ENCODE measurements at regions not wholly inside any gene's neighbourhood (a gene's known extent, or its start where the extent isn't known, plus 50 kb on each side); places are given as distances from the start of the nearest gene placed in this dataset.

DNA sequence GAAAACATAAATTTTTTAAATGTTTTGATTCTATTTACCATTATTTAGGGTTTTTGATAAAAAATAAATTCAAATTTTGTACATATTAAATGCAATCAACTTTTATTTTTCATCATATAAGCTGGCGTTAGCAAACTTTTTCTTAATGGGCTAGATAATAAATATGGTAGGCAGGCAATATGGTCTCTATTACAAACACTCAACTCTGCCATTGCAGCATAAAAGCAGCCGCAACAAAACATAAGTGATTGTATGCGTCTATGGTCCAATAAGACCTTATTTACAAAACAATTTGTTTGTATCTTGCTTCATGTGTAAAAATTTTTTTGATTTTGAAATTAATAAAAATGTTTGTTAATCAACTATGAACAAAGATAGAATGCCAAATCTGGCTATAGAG, 116.8 kb upstream of the GLI2 start:
- no peak for DNase-seq

DNA sequence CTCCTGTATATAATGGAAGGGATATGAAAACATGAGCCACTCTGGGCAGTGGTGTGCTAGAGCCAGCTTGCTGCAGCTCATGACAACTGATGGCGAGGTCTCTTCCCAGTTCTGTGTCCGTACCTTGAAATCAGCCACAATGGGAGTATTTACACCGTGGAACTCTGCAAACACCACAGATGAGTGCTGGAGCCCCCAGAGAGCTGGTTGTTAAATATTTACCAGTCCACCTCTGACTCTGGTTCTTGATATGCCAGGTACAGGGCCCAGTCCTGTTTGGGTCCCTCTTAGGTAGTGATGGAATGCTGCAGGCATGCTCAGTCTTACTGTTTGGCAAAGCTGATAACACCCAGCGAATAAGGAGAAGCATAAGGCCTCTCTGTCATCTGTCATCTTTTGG, 116.1 kb upstream of the GLI2 start:
- no peak for DNase-seq

DNA sequence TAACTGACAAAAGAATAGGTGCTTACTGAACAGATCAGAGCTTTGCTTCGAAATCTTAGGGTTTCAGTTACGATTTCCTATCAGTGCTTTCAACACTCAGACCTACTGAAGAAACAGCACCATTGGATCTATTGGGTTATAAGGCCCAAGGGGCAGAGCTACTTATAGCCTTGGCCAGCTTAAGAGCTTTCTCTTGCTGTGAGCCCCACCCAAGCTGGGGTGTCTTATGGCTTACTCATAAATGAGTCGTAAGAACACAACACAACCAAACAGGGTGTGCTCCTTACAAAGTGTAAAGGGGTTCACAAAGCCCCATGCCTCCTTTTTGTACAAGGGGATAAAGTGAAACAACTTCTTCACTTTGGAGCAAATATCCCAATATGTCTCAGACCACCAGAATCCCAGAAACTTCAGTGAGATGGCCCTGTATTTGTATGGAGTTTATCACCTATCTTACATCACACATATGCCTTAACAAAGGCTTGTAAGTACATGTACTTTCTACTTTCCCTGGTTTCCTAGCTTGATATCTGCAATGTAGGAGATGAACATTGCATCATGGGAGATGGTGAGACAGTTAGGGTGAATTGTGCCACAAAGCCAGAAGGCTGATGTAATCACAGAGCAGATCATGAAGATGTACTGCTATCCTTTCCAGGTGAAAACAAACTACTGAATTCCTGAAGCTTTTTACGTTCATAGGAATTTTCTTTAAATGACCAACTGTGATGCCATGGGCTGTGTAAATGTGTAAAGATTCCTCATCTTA, 115.5 kb upstream of the GLI2 start:
- no peak for DNase-seq

GRCh38 chr2:120622159-120622869, 113.4 kb upstream of the GLI2 start:
- no peak for DNase-seq

DNA sequence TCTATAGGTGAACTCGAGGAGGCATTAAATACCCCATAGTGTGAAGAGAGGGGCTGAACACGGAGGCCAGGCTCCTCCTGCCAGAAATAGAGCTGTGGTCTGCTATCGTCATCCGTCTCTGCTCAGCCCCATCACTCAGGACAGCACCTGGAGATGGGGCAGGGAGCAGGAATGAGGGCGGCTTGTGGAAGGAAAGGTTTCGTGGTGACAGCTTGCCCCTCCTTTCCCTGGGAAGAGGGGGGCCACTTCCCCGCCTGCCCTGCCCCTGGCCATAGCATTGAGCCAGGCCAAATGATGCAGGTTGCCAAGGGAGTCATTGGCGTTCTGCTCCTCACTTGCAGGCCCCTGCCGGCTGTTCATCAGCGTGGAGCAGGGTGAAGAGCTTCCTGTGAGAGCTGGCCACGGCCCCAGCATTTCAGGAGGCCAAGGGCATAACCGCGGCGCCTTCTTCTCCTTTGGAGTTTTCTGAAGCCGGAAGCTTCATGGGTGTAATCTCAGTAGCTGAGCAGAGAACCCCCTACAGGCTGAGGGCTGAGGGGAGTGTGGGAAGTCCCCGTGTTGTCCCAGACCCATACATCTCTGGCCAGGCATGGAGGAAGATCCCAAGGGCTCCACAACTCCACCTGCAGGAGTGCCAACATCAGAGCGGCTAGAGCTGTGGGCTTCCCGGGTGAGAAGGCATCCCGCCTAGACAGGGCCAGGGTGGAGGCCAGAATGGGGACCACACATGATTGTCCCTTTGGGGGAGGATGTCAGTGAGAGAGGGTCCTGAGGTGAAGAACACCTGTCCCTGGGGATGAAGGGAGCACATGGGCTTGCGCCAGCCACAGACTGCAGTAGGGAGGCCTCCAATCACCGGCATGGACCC, 112.5 kb upstream of the GLI2 start:
- no peak for DNase-seq

- no peak for DNase-seq
These were observed 111.5 kb upstream of the GLI2 start for GRCh38 chr2:120624061-120624737.

DNA sequence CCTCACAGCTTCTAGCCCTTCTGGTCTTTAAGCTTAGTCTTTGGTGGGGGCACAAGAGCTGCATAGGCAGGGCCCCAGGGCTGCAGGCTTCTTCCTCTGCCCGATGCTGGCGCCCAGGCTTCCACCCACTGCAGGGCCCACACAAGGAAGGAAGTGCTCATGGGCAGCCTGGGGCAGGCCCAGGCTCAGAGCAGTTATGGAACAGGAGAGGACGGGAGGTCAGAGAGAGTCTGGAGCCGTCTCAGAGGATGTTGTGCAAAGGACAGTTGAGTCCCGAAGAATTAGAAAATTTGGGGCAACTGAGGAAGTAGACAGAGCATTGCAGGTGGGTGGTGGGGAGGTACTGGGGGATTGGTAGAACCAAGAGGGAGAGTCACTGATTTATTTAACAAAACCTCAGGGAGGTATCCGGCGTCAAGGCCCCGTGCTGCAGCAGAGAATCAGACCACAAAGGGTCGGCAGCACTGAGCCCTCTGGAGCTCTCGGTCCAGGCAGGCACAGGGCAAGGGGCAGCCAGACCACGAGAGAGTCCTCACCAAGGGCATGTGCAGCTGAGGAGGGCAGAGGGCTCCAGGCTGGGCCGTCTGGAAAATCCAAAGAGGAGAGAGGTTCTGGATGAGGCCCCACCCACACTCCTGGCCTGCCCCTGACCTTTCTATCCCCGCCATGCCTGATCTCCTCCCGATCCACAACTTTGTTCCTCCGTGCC, 110.8 kb upstream of the GLI2 start:
- no peak for DNase-seq

DNA sequence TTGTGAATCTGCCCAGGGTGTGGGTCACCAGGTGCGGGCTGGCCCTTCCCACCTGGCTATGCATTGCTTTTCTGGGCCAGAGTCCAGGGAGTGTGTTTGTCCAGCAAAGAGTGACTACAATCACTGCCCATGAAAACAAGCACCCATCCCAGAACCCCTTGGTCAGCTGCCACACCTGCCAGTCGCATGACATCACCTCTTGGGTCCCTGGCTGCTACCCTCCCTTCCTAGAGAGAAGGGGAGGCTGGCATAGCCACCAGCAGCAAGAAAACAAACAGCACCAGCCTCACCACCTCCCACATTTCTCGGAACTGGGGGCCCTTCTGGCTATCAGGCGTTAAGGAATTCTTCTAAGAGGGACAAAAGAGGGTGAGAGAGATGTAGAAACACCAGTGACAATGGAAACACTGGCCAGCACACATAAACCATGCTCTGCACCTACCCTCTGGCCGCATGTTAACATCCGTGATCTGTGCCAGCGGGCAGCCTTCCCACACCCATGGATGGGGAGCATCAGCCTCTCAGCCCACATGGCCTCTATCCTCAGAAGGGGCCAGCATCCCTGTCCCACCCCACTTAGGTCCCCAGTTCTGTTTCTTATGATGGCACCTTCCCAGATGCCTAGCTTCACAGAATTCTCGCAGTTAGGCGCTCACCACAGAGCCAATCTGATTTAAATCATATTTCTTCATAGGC, 109.7 kb upstream of the GLI2 start:
- DNase-seq = no peak

DNA sequence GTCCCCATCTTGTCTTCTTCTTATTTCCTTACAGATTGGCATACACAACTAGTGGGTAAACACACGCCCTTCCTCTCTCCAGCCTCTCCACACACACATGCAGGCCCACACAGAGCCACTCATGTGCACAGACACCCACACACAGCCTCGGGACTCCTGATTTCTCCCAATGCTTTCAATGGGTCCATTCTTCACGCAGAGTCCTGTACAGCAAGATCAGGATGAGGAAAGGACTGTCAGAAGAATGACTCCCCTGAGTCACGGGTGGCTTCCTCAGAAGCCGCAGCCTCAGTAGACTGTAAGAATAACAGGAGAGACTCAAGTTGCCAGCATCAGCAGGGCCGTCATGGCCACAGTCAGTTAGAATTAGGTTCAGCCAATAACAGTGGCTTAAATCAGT, 109.1 kb upstream of the GLI2 start:
- DNase-seq = no peak

- no peak for DNase-seq
These were observed 107.4 kb upstream of the GLI2 start for GRCh38 chr2:120628248-120628647.

DNA sequence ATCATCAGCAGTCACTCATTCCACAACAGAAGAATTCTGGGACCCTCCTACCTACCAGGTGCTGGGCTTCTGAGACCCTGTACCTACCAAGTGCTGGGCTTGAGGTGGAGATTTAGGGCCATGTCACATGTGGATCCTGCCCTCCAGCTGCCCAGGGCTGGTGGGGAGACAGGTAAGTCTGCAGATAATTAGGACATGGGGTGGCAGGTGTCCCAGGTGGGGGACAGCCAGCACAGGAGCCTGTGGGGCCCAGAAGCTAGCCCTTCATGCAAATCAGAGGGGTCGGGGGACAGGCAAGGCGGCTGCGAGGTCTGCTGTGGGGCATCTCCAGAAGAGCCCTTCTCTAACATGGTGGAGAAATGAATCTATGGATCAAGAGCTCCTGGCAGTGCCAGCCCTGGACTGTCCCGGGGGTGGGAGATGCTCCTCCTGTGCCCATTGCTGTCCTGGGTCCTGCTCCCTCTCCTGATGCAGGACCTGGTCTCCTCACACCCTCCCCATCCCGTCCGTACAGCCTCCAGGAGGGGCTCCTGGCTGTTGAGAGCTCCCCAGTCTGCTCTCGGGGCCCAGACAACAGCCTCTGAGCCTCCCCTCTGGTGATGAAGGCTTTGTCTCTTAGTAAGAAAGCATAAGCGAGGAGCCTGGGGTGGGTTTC, 106.3 kb upstream of the GLI2 start:
- no peak for DNase-seq

DNA sequence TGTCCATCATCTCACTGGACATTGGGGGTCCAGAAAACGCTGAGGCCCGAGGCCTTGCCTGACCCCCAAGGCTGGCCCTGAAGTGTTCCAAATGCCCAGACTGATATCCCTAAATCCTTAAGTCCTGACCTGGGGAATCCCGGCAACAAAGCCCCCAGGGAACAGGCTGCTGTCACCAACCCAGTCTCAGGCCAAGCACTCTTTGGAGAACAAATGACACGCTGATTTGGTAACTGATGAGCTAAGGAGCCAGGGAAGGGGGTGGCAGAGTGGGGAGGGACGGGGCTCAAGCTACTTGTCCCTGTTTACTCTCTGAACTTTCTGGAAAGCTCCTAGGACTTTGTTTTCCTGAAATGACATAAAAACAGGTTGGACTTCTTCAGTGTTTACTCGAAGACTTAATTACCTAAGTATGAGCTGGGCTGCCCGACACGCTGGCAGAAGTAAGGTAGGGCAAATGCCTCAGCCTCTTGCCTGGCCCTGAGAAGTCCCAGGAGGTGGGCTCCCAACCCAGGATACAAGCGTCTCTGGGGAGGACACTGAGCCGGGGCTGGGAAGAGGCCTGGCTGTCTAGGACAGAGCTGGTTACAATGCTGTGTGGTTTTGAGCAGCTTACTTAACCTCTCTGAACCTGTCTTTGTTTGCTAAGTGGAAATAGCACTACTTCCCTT, 105.5 kb upstream of the GLI2 start:
- DNase-seq = no peak

GRCh38 chr2:120631236-120631635, 104.4 kb upstream of the GLI2 start:
- DNase-seq = no peak

DNA sequence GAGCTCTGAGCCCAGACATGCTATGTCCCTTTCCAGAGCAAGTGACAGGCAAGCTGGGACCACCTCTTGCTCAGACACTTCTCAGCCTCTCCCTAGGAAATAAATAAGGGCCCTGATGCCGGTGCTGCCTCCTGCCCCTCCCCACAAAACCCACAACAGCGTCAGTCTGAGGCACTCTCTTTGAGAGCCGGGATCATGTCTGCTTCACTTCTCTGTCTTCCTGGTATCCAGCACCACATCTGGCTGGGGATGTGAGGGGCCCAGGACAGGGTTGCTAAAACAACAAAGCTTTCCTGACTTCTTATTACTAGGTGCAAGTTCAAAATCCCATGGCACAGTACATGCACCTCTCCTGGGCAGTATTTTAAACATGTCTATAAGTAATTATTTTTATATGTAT, 103.9 kb upstream of the GLI2 start:
- no peak for DNase-seq

GRCh38 chr2:120632796-120633646, 102.6 kb upstream of the GLI2 start:
- DNase-seq = no peak

DNA sequence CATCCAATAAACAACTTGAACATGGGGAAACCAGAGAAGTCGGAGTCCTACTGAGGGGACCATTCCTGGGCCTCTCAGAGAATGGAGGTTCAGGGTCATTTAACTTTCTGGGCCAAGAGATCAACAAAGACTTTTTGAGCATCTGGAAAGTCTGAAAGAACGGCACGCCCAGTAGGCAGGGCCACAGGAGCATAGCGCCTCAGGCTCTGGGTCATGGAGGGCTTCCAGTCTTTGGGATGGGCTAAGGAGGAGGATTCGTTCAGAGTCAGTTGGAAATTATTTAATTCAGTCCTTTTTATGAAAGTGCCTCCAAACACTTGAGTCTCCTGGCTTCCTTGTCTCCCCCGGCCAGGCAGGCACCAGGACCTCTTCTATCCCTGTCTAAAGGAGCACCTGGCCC, 101.1 kb upstream of the GLI2 start:
- DNase-seq = no peak

DNA sequence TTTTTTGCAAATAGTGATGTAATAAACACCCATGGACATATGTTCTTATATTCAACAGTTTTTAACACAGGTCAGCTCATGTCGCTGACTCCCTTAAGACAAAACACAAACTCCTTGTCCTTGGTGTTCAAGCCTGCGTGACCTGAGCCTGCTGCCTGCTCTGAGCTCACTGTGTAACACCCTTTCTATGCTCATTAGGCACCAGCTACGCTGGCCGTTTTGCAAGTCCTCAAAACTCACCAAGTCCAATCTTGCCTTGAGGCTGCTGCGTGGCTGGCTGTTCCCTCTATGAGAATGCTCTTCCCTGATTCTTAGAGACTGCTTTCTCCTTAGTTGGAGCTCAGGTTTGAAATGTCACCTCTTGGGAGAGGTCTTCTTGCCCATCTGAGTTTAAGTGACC, 100.5 kb upstream of the GLI2 start:
- no peak for DNase-seq

DNA sequence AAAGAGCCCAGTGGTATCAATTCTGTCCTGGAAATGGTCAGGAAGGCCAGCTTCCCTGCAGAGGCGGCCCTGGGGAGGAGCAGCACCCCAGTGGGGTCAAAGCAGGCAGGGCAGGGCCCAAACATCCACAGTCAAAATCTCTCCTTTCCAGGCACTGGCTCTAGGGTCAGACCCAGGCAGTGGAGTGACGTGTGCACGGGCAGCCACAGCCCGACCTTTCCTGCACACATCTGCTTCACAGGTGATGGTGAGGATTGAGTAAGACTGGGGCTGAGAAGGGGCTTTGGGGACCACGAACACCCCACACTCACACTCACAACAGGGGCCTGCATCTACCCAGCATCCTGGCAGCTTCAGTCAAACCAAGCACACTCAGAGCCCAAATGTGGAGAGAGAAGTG, 97.8 kb upstream of the GLI2 start:
- no peak for DNase-seq

GRCh38 chr2:120638450-120638849, 97.2 kb upstream of the GLI2 start:
- no peak for DNase-seq

GRCh38 chr2:120641366-120641771, 94.3 kb upstream of the GLI2 start:
- no peak for DNase-seq
